Activated naive CD8-positive, alpha-beta T cell treated with anti-CD3 and anti-CD28 coated beads for 36 hours (primary cell): ENCODE measurements at regions not wholly inside any gene's neighbourhood (a gene's known extent, or its start where the extent isn't known, plus 50 kb on each side); places are given as distances from the start of the nearest gene placed in this dataset.

Experiments used
- DNase-seq: peaks from one replicate; pipeline ENCODE4 v3.0.0; 2021
- H3K27ac Mint-ChIP-seq: one replicate; pipeline ENCODE4 v1.8.0; 2022; ENCODE audit warnings: mild to moderate bottlenecking, moderate library complexity, mixed read lengths
- H3K27me3 Mint-ChIP-seq: one replicate; pipeline ENCODE4 v1.8.0; 2022; ENCODE audit warnings: mild to moderate bottlenecking, mixed read lengths
- H3K36me3 Mint-ChIP-seq: one replicate; pipeline ENCODE4 v1.8.0; 2021; ENCODE audit warnings: mild to moderate bottlenecking, mixed read lengths
- H3K4me1 Mint-ChIP-seq: one replicate; pipeline ENCODE4 v1.8.0; 2021; ENCODE audit warnings: mixed read lengths
- H3K4me3 Mint-ChIP-seq: one replicate; pipeline ENCODE4 v1.8.0; 2022; ENCODE audit warnings: mild to moderate bottlenecking, moderate library complexity, mixed read lengths
- H3K9me3 Mint-ChIP-seq: one replicate; pipeline ENCODE4 v1.8.0; 2022; ENCODE audit warnings: mixed read lengths

- DNase-seq = no peak
- H3K27ac Mint-ChIP-seq = no peak overlapping the region
- peaks cover 10% of the 10 kb centered on the region for H3K27me3 Mint-ChIP-seq
- H3K36me3 Mint-ChIP-seq = no peaks in the 10 kb centered on the region
- H3K9me3 Mint-ChIP-seq = no peaks in the 10 kb centered on the region
- no peak overlapping the region for H3K4me3 Mint-ChIP-seq
- H3K4me1 Mint-ChIP-seq = peaks cover 5% of the 10 kb centered on the region
These were observed 148.3 kb upstream of the PRPS1L1 start for GRCh38 chr7:18175801-18176450.

- H3K4me3 Mint-ChIP-seq = no peak overlapping the region
- H3K27ac Mint-ChIP-seq = no peak overlapping the region
These were observed 149.6 kb upstream of the PRPS1L1 start for GRCh38 chr7:18177129-18177814.

DNA sequence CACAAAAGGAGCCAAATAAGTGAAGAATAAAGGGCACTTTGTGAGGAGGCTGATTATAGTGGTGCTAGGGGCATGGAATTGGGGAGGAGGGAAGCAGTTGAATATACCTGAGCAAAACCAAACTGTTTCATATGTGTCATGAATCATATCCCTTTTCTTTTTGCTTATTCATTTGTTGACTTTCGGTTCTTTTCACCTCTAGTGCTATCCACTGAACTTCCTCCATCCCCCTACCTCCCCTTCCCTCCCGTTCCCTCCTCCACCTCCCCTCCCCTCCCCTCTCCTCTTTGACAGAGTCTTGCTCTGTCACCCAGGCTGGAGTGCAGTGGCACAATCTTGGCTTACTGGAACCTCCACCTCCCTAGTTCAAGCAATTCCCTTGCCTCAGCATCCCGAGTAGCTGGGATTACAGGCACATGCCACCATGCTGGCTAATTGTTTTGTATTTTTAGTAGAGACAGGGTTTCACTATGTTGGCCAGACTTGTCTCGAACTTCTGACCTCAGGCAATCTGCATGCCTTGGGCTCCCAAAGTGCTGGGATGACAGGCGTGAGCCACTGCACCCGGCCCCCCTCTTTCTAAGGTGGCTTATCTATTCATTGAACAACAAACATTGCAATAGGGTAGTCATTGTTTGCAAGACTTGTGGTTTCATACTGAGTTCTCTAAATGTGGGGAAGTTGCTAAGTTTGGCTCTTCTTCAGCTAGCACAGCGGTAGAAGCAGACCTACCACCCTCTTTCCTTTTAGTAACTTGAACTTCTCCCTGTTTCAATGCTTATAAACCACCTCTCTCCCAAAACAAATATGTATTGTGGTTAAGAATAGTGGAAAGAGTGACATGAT lies 150.4 kb upstream of the PRPS1L1 start:
- no peak overlapping the region for H3K27ac Mint-ChIP-seq
- no peak overlapping the region for H3K4me3 Mint-ChIP-seq
- no peaks in the 10 kb centered on the region for H3K36me3 Mint-ChIP-seq
- H3K9me3 Mint-ChIP-seq = no peaks in the 10 kb centered on the region
- DNase-seq = no peak
- peaks cover 18% of the 10 kb centered on the region for H3K27me3 Mint-ChIP-seq
- H3K4me1 Mint-ChIP-seq = peaks cover 5% of the 10 kb centered on the region

More at GRCh38 chr7:18177129-18177814, 149.6 kb upstream of the PRPS1L1 start:
- Mint-ChIP-seq H3K36me3 (no peaks in the 10 kb centered on the region), H3K4me1 (peaks cover 5% of the 10 kb centered on the region), H3K27me3 (peaks cover 14% of the 10 kb centered on the region), H3K9me3 (no peaks in the 10 kb centered on the region)
- DNase-seq = no peak

DNA sequence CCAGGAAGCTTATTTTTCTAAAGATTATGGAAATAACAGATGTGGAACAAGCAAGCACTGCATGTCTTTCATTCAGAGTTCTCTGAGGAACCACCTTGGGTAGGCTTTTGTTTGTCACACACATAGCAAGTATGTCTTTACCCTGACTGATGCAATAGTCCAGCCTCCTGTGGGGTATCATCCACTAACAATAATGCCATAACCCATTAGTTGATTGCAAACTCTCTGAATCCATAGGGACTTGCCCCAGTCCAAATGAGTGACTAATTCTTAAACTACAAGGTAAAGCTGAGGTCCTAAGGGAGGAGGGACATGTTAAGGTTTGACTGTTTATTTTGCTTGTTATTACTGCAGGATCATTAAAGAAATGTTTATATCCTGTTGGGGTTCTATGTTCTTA lies 151.4 kb upstream of the PRPS1L1 start:
- DNase-seq = no peak
- peaks cover 18% of the 10 kb centered on the region for H3K27me3 Mint-ChIP-seq
- no peaks in the 10 kb centered on the region for H3K9me3 Mint-ChIP-seq
- no peaks in the 10 kb centered on the region for H3K36me3 Mint-ChIP-seq
- no peak overlapping the region for H3K4me3 Mint-ChIP-seq
- no peak overlapping the region for H3K27ac Mint-ChIP-seq
- H3K4me1 Mint-ChIP-seq = peaks cover 5% of the 10 kb centered on the region

DNA sequence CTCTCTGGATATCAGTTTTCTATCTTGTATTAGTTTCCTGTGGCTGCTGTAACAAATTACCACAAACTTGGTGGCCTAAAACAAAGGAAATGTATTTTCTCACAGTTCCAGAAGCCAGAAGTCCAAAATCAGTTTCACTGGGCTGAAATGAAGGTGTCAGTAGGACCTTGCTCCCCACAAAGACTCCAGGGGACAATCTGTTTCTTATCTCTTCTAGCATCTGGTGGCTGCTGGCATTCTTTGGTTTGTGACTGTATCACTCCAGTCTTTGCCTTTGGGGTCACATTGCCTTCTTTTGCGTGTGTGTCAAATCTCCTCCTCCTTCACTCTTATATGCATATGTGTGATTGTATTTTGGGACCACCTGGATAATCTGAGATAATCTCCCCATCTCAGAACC lies 153.0 kb upstream of the PRPS1L1 start:
- Mint-ChIP-seq H3K27me3 (peaks cover 18% of the 10 kb centered on the region), H3K27ac (no peak overlapping the region), H3K4me3 (no peak overlapping the region), H3K9me3 (no peaks in the 10 kb centered on the region), H3K36me3 (no peaks in the 10 kb centered on the region), H3K4me1 (peaks cover 5% of the 10 kb centered on the region)
- no peak for DNase-seq

- no peaks in the 10 kb centered on the region for H3K9me3 Mint-ChIP-seq
- H3K36me3 Mint-ChIP-seq = no peaks in the 10 kb centered on the region
- H3K27me3 Mint-ChIP-seq = no peaks in the 10 kb centered on the region
- DNase-seq = no peak
- no peak overlapping the region for H3K27ac Mint-ChIP-seq
- no peaks in the 10 kb centered on the region for H3K4me1 Mint-ChIP-seq
- H3K4me3 Mint-ChIP-seq = no peak overlapping the region
These were observed 162.0 kb upstream of the PRPS1L1 start for GRCh38 chr7:18189500-18190126.

GRCh38 chr7:18191341-18191740 lies 163.7 kb upstream of the PRPS1L1 start:
- DNase-seq = no peak
- Mint-ChIP-seq H3K9me3 (no peaks in the 10 kb centered on the region), H3K4me1 (no peaks in the 10 kb centered on the region), H3K36me3 (no peaks in the 10 kb centered on the region), H3K4me3 (no peak overlapping the region), H3K27ac (no peak overlapping the region), H3K27me3 (no peaks in the 10 kb centered on the region)

GRCh38 chr7:18191862-18192625 lies 164.4 kb upstream of the PRPS1L1 start:
- DNase-seq = no peak
- Mint-ChIP-seq H3K27ac (no peak overlapping the region), H3K9me3 (no peaks in the 10 kb centered on the region), H3K36me3 (no peaks in the 10 kb centered on the region), H3K27me3 (no peaks in the 10 kb centered on the region), H3K4me3 (no peak overlapping the region), H3K4me1 (no peaks in the 10 kb centered on the region)

DNA sequence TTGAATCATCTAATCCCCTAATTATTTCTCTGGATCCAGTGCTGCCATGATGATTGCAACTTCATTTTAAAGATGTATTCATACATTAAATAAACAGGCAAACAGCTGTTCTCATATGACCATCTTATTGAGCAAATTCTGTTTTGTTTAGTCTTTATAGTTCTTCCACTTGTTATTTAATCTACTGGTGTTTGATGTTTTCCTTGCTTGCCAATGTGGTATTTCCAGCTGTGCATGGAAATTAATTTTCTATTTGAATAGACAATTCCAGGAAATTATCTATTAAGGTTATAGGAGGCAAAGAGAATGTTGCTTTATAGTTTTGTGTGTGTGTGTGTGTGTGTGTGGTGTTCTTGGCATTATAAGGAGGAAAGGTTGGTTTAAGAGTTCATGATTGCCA lies 167.0 kb upstream of the PRPS1L1 start:
- no peak for DNase-seq
- no peaks in the 10 kb centered on the region for H3K4me1 Mint-ChIP-seq
- no peak overlapping the region for H3K4me3 Mint-ChIP-seq
- H3K27ac Mint-ChIP-seq = no peak overlapping the region
- no peaks in the 10 kb centered on the region for H3K9me3 Mint-ChIP-seq
- no peaks in the 10 kb centered on the region for H3K36me3 Mint-ChIP-seq
- no peaks in the 10 kb centered on the region for H3K27me3 Mint-ChIP-seq

GRCh38 chr7:18196638-18197037 lies 169.0 kb upstream of the PRPS1L1 start:
- Mint-ChIP-seq H3K9me3 (no peaks in the 10 kb centered on the region), H3K36me3 (no peaks in the 10 kb centered on the region), H3K27ac (no peak overlapping the region), H3K4me3 (no peak overlapping the region), H3K4me1 (peaks cover 1% of the 10 kb centered on the region), H3K27me3 (no peaks in the 10 kb centered on the region)
- DNase-seq = no peak

DNA sequence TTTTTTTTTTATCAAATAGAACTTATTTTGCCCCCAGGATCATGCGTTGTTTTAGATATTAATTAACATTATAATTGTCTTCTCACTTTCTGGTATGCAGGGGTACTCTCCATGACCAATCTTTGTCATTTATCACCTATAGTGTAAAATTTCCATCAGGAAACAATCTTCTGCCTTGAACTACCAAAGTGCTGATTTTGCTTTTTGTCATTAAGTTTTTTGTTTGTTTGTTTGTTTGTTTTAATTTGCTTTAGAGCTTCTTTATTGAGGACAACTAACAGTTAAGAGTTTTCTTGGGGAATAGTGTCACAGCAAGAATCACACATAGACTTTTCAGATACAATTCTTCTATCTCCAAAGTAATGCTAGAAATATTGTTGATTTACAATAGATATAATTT lies 171.2 kb upstream of the PRPS1L1 start:
- DNase-seq = no peak
- H3K27me3 Mint-ChIP-seq = no peaks in the 10 kb centered on the region
- H3K4me1 Mint-ChIP-seq = peaks cover 9% of the 10 kb centered on the region
- H3K36me3 Mint-ChIP-seq = no peaks in the 10 kb centered on the region
- H3K4me3 Mint-ChIP-seq = no peak overlapping the region
- H3K27ac Mint-ChIP-seq = no peak overlapping the region
- no peaks in the 10 kb centered on the region for H3K9me3 Mint-ChIP-seq

DNA sequence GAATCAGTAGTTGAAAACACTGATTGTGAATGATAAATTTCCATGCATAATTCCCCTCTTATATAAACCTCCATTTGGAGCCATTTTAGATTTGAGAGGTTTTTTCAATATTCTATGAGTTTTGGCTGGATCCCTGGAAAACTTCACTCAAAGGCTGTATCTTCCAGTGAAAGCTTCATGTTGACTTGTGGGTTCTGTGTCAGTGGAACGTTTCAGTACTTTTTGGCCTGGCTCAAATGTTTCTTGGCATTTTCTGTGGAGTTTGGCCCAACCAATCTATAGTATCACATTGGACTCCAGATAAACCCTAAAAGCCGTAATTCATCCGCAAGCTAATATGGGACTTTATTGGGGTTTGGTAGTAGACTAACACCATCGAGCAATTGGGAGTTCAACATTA lies 172.6 kb upstream of the PRPS1L1 start:
- no peak overlapping the region for H3K4me3 Mint-ChIP-seq
- H3K9me3 Mint-ChIP-seq = no peaks in the 10 kb centered on the region
- H3K4me1 Mint-ChIP-seq = peaks cover 9% of the 10 kb centered on the region
- no peak overlapping the region for H3K27ac Mint-ChIP-seq
- H3K27me3 Mint-ChIP-seq = no peaks in the 10 kb centered on the region
- DNase-seq = no peak
- H3K36me3 Mint-ChIP-seq = no peaks in the 10 kb centered on the region

GRCh38 chr7:18200855-18201254 lies 173.2 kb upstream of the PRPS1L1 start:
- no peak overlapping the region for H3K4me3 Mint-ChIP-seq
- H3K9me3 Mint-ChIP-seq = no peaks in the 10 kb centered on the region
- H3K4me1 Mint-ChIP-seq = peaks cover 9% of the 10 kb centered on the region
- no peak for DNase-seq
- no peaks in the 10 kb centered on the region for H3K27me3 Mint-ChIP-seq
- no peak overlapping the region for H3K27ac Mint-ChIP-seq
- H3K36me3 Mint-ChIP-seq = no peaks in the 10 kb centered on the region

DNA sequence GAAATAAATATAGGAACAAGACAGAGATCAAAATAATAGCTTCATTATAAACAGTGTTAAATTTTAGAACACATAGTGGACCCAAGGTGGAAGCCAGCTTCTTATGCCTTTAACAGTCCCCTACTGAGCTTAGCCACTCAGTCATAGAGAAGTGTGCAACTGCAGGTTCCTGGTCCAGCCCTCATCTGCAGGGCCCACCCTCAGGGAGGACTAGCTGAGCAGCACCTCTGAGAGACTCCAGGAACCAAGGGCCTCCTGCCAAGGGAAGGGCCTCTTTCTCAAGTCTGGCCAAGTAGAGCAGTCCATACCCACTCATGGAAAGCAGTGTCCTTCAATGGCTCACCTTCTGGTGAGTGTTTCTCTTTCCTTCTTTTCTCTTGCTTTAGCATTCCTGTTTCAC lies 173.7 kb upstream of the PRPS1L1 start:
- no peak overlapping the region for H3K27ac Mint-ChIP-seq
- H3K27me3 Mint-ChIP-seq = no peaks in the 10 kb centered on the region
- DNase-seq = no peak
- peaks cover 9% of the 10 kb centered on the region for H3K4me1 Mint-ChIP-seq
- no peaks in the 10 kb centered on the region for H3K9me3 Mint-ChIP-seq
- H3K36me3 Mint-ChIP-seq = no peaks in the 10 kb centered on the region
- no peak overlapping the region for H3K4me3 Mint-ChIP-seq
